ENCODE measurements at regions not wholly inside any gene's neighbourhood (a gene's known extent, or its start where the extent isn't known, plus 50 kb on each side); places are given as distances from the start of the nearest gene placed in this dataset.

- Mint-ChIP-seq H3K27me3 (peaks cover 2% of the 10 kb centered on the region), H3K36me3 (no peaks in the 10 kb centered on the region), H3K9me3 (ENCODE audit: low read depth) (no peaks in the 10 kb centered on the region), H3K4me3 (no peak overlapping the region), H3K4me1 (ENCODE audit: low read depth) (no peaks in the 10 kb centered on the region), H3K27ac (no peak overlapping the region)
Observed at GRCh38 chr11:134517115-134517514, 105.1 kb upstream of the B3GAT1 start.

GRCh38 chr11:134516529-134516928 lies 104.5 kb upstream of the B3GAT1 start:
- Mint-ChIP-seq H3K36me3 (no peaks in the 10 kb centered on the region), H3K9me3 (ENCODE audit: low read depth) (no peaks in the 10 kb centered on the region), H3K4me1 (ENCODE audit: low read depth) (no peaks in the 10 kb centered on the region), H3K4me3 (no peak overlapping the region), H3K27me3 (peaks cover 2% of the 10 kb centered on the region), H3K27ac (no peak overlapping the region)

- Mint-ChIP-seq H3K36me3 (no peaks in the 10 kb centered on the region), H3K27me3 (no peaks in the 10 kb centered on the region), H3K27ac (no peak overlapping the region), H3K4me1 (ENCODE audit: low read depth) (no peaks in the 10 kb centered on the region), H3K9me3 (ENCODE audit: low read depth) (no peaks in the 10 kb centered on the region), H3K4me3 (no peak overlapping the region)
Observed at GRCh38 chr11:134515081-134515960, 103.3 kb upstream of the B3GAT1 start.

- no peaks in the 10 kb centered on the region for H3K27me3 Mint-ChIP-seq
- H3K36me3 Mint-ChIP-seq: no peaks in the 10 kb centered on the region
- no peaks in the 10 kb centered on the region for H3K4me1 Mint-ChIP-seq (ENCODE audit: low read depth)
- H3K4me3 Mint-ChIP-seq: no peak overlapping the region
- H3K27ac Mint-ChIP-seq: no peak overlapping the region
- no peaks in the 10 kb centered on the region for H3K9me3 Mint-ChIP-seq (ENCODE audit: low read depth)
Observed at GRCh38 chr11:134514354-134514951, 102.4 kb upstream of the B3GAT1 start.

GRCh38 chr11:134513585-134514120 lies 101.6 kb upstream of the B3GAT1 start:
- Mint-ChIP-seq H3K36me3 (no peaks in the 10 kb centered on the region), H3K4me1 (ENCODE audit: low read depth) (no peaks in the 10 kb centered on the region), H3K4me3 (no peak overlapping the region), H3K27me3 (no peaks in the 10 kb centered on the region), H3K9me3 (ENCODE audit: low read depth) (no peaks in the 10 kb centered on the region), H3K27ac (no peak overlapping the region)

- no peaks in the 10 kb centered on the region for H3K4me1 Mint-ChIP-seq (ENCODE audit: low read depth)
- H3K4me3 Mint-ChIP-seq: no peak overlapping the region
- no peak overlapping the region for H3K27ac Mint-ChIP-seq
- H3K9me3 Mint-ChIP-seq (ENCODE audit: low read depth): no peaks in the 10 kb centered on the region
- H3K27me3 Mint-ChIP-seq: no peaks in the 10 kb centered on the region
- no peaks in the 10 kb centered on the region for H3K36me3 Mint-ChIP-seq
Observed at GRCh38 chr11:134512571-134513538, 100.8 kb upstream of the B3GAT1 start.

- Mint-ChIP-seq H3K4me3 (no peak overlapping the region), H3K36me3 (no peaks in the 10 kb centered on the region), H3K27ac (no peak overlapping the region), H3K27me3 (no peaks in the 10 kb centered on the region), H3K4me1 (ENCODE audit: low read depth) (no peaks in the 10 kb centered on the region), H3K9me3 (ENCODE audit: low read depth) (no peaks in the 10 kb centered on the region)
Observed at GRCh38 chr11:134512061-134512460, 100.0 kb upstream of the B3GAT1 start.

- Mint-ChIP-seq H3K4me3 (no peak overlapping the region), H3K27ac (no peak overlapping the region), H3K27me3 (no peaks in the 10 kb centered on the region), H3K4me1 (ENCODE audit: low read depth) (no peaks in the 10 kb centered on the region), H3K36me3 (no peaks in the 10 kb centered on the region), H3K9me3 (ENCODE audit: low read depth) (no peaks in the 10 kb centered on the region)
Observed at GRCh38 chr11:134511255-134511654, 99.2 kb upstream of the B3GAT1 start.

- no peaks in the 10 kb centered on the region for H3K36me3 Mint-ChIP-seq
Observed at GRCh38 chr11:134510233-134511040, 98.4 kb upstream of the B3GAT1 start.

GRCh38 chr11:134509381-134510232 lies 97.6 kb upstream of the B3GAT1 start:
- Mint-ChIP-seq H3K9me3 (ENCODE audit: low read depth) (no peaks in the 10 kb centered on the region), H3K4me1 (ENCODE audit: low read depth) (no peaks in the 10 kb centered on the region), H3K4me3 (no peak overlapping the region), H3K27me3 (no peaks in the 10 kb centered on the region), H3K36me3 (no peaks in the 10 kb centered on the region), H3K27ac (no peak overlapping the region)

More at GRCh38 chr11:134510233-134511040, 98.4 kb upstream of the B3GAT1 start:
- H3K27ac Mint-ChIP-seq: no peak overlapping the region
- H3K4me3 Mint-ChIP-seq: no peak overlapping the region
- H3K4me1 Mint-ChIP-seq (ENCODE audit: low read depth): no peaks in the 10 kb centered on the region
- H3K27me3 Mint-ChIP-seq: no peaks in the 10 kb centered on the region
- no peaks in the 10 kb centered on the region for H3K9me3 Mint-ChIP-seq (ENCODE audit: low read depth)

- no peak overlapping the region for H3K4me3 Mint-ChIP-seq
- no peaks in the 10 kb centered on the region for H3K9me3 Mint-ChIP-seq (ENCODE audit: low read depth)
- H3K27ac Mint-ChIP-seq: no peak overlapping the region
- no peaks in the 10 kb centered on the region for H3K27me3 Mint-ChIP-seq
- no peaks in the 10 kb centered on the region for H3K36me3 Mint-ChIP-seq
- no peaks in the 10 kb centered on the region for H3K4me1 Mint-ChIP-seq (ENCODE audit: low read depth)
Observed at GRCh38 chr11:134508219-134508990, 96.4 kb upstream of the B3GAT1 start.

- H3K4me1 Mint-ChIP-seq (ENCODE audit: low read depth): no peaks in the 10 kb centered on the region
- H3K9me3 Mint-ChIP-seq (ENCODE audit: low read depth): no peaks in the 10 kb centered on the region
- no peak overlapping the region for H3K27ac Mint-ChIP-seq
Observed at GRCh38 chr11:134506046-134506445, 94.0 kb upstream of the B3GAT1 start.

GRCh38 chr11:134505125-134505524 lies 93.1 kb upstream of the B3GAT1 start:
- Mint-ChIP-seq H3K27ac (no peak overlapping the region), H3K36me3 (no peaks in the 10 kb centered on the region), H3K9me3 (ENCODE audit: low read depth) (no peaks in the 10 kb centered on the region), H3K27me3 (peaks cover 3% of the 10 kb centered on the region), H3K4me3 (no peak overlapping the region), H3K4me1 (ENCODE audit: low read depth) (no peaks in the 10 kb centered on the region)

More at GRCh38 chr11:134506046-134506445, 94.0 kb upstream of the B3GAT1 start:
- peaks cover 1% of the 10 kb centered on the region for H3K27me3 Mint-ChIP-seq
- H3K36me3 Mint-ChIP-seq: no peaks in the 10 kb centered on the region
- H3K4me3 Mint-ChIP-seq: no peak overlapping the region

All from activated naive CD8-positive, alpha-beta T cell (primary cell).